ENCODE measurements at regions not wholly inside any gene's neighbourhood (a gene's known extent, or its start where the extent isn't known, plus 50 kb on each side); places are given as distances from the start of the nearest gene placed in this dataset.

GRCh38 chr15:35888815-35889214 is 342.9 kb upstream of the DPH6 start:
- no peaks in the 10 kb centered on the region for H3K36me3 Mint-ChIP-seq (ENCODE audit: low read depth)
- no peaks in the 10 kb centered on the region for H3K9me3 Mint-ChIP-seq
- POLR2A ChIA-PET: no interaction called here
- H3K4me3 Mint-ChIP-seq: no peak overlapping the region
- no peak overlapping the region for H3K27ac Mint-ChIP-seq
- intact Hi-C loops (cut with micrococcal nuclease): no loop called here
- TF ChIP-seq, protein P1, sequence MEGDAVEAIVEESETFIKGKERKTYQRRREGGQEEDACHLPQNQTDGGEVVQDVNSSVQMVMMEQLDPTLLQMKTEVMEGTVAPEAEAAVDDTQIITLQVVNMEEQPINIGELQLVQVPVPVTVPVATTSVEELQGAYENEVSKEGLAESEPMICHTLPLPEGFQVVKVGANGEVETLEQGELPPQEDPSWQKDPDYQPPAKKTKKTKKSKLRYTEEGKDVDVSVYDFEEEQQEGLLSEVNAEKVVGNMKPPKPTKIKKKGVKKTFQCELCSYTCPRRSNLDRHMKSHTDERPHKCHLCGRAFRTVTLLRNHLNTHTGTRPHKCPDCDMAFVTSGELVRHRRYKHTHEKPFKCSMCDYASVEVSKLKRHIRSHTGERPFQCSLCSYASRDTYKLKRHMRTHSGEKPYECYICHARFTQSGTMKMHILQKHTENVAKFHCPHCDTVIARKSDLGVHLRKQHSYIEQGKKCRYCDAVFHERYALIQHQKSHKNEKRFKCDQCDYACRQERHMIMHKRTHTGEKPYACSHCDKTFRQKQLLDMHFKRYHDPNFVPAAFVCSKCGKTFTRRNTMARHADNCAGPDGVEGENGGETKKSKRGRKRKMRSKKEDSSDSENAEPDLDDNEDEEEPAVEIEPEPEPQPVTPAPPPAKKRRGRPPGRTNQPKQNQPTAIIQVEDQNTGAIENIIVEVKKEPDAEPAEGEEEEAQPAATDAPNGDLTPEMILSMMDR (IDR thresholded peaks at IDR 0.05): no peak
- H3K27me3 Mint-ChIP-seq: no peaks in the 10 kb centered on the region
- ATAC-seq (no peak), DNase-seq (no peak)
- H3K4me1 Mint-ChIP-seq (ENCODE audit: low read depth): no peaks in the 10 kb centered on the region
- CTCF ChIA-PET: no interaction called here

DNA sequence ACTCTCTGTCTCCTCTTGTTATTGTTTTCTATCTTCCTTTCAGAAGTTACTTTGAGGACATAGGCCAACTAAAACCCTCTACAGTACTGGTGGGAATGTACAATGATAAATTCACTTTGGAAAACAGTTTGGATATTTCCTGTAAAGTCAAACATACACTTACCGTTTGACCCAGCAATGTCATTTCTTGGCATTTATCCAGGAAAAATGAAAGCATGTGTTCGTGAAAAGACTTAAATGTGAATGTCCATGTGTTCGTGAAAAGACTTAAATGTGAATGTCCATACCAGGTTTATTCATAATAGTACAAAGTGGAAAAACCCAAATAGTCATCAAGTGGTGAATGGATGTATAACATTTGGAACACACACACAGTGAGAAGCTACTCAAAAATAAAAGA is 361.5 kb upstream of the DPH6 start:
- intact Hi-C loops (cut with micrococcal nuclease): no loop called here
- DNase-seq: no peak
- Mint-ChIP-seq H3K27me3 (no peaks in the 10 kb centered on the region), H3K4me3 (no peak overlapping the region), H3K4me1 (ENCODE audit: low read depth) (no peaks in the 10 kb centered on the region), H3K9me3 (no peaks in the 10 kb centered on the region), H3K27ac (no peak overlapping the region), H3K36me3 (ENCODE audit: low read depth) (no peaks in the 10 kb centered on the region)
- ChIA-PET CTCF (no interaction called here), POLR2A (interaction anchor here (0.6 kb wide), 1 partner anchor 14 kb away, joined by 4 read pairs; no protein-coding TSS in a partner anchor)
- ATAC-seq: no peak
- TF ChIP-seq, protein P1 (IDR thresholded peaks at IDR 0.05): no peak

GRCh38 chr15:35909414-35909813 is 363.4 kb upstream of the DPH6 start:
- no peaks in the 10 kb centered on the region for H3K27me3 Mint-ChIP-seq
- CTCF ChIA-PET: no interaction called here
- H3K9me3 Mint-ChIP-seq: no peaks in the 10 kb centered on the region
- POLR2A ChIA-PET: no interaction called here
- H3K36me3 Mint-ChIP-seq (ENCODE audit: low read depth): no peaks in the 10 kb centered on the region
- DNase-seq (no peak), ATAC-seq (no peak)
- intact Hi-C loops (cut with micrococcal nuclease): no loop called here
- no peak overlapping the region for H3K4me3 Mint-ChIP-seq
- no peaks in the 10 kb centered on the region for H3K4me1 Mint-ChIP-seq (ENCODE audit: low read depth)
- no peak overlapping the region for H3K27ac Mint-ChIP-seq
- TF ChIP-seq, protein P1 (IDR thresholded peaks at IDR 0.05): no peak

DNA sequence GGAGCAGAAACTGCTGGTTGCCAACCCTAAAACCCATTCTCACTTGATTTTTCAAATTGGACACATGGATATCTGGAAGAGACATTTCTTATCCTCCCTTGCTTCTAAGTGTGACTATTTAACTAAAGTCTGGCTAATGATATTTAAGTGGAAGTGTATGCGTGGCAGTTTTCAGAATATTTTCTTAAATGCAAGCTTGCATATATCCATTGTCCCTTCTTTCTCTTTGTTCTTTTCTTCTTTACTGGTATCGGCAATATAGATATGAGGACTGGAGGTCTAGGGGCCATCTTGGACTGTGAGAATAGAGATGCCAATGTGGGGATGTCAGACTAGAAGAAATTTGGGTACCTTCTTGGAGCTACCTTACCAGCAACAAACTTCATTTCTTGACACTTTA is 364.3 kb upstream of the DPH6 start:
- no peak overlapping the region for H3K4me3 Mint-ChIP-seq
- no peak for ATAC-seq
- peaks cover 3% of the 10 kb centered on the region for H3K9me3 Mint-ChIP-seq
- ChIA-PET POLR2A (no interaction called here), CTCF (no interaction called here)
- no peaks in the 10 kb centered on the region for H3K27me3 Mint-ChIP-seq
- no peak overlapping the region for H3K27ac Mint-ChIP-seq
- no peaks in the 10 kb centered on the region for H3K4me1 Mint-ChIP-seq (ENCODE audit: low read depth)
- DNase-seq: no peak
- TF ChIP-seq, protein P1 (IDR thresholded peaks at IDR 0.05): no peak
- intact Hi-C loops (cut with micrococcal nuclease): no loop called here
- H3K36me3 Mint-ChIP-seq (ENCODE audit: low read depth): no peaks in the 10 kb centered on the region

DNA sequence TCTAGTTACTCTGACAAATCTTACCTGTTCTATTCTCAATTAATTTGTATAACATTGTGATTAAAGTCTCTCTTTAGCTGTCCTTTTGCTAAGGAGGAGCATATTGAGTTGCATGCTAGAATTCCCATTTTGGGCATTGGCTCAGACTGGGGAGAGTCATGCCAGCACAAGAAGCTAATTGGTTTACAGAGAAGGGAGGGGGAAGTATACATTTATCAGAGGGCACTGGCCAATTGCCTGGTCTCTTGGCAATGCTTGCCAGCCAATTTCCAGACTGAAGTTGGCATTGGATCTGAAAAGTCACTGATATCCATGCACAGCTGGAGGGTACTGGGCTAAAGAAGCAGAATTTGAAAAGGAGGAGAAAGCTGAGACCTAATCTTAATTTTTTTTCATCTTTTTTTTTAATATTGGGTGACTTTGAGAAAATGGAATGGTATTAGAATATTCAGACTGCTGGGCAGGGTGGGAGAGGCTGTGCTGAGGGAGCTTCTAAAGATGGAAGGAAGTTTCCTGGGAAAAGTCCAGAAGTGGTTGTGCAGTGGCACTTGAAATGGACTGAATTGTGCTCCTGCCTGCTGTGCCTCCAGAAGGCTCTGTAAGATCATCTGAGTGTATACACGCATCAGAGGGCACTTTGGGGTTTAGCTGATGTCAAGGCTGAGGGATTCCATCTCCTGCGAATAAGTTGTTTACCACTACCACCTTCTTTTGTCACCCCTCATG is 365.2 kb upstream of the DPH6 start:
- no peaks in the 10 kb centered on the region for H3K27me3 Mint-ChIP-seq
- ATAC-seq: no peak
- no peak overlapping the region for H3K4me3 Mint-ChIP-seq
- H3K27ac Mint-ChIP-seq: no peak overlapping the region
- POLR2A ChIA-PET: no interaction called here
- H3K9me3 Mint-ChIP-seq: peaks cover 5% of the 10 kb centered on the region
- TF ChIP-seq, protein P1 (IDR thresholded peaks at IDR 0.05): no peak
- DNase-seq: no peak
- CTCF ChIA-PET: interaction anchor here (1.2 kb wide), 1 partner anchor 160 kb away, joined by 5 read pairs; no protein-coding TSS in a partner anchor
- intact Hi-C loops (cut with micrococcal nuclease): no loop called here
- no peaks in the 10 kb centered on the region for H3K4me1 Mint-ChIP-seq (ENCODE audit: low read depth)
- no peaks in the 10 kb centered on the region for H3K36me3 Mint-ChIP-seq (ENCODE audit: low read depth)
